ENCODE measurements at regions not wholly inside any gene's neighbourhood (a gene's known extent, or its start where the extent isn't known, plus 50 kb on each side); places are given as distances from the start of the nearest gene placed in this dataset.

- ATAC-seq (ENCODE audit: low FRiP score) (no peak), DNase-seq (ENCODE audit: low spot score) (no peak)
- no peak for TF ChIP-seq CTCF (IDR thresholded peaks at IDR 0.05)
Observed at GRCh38 chr5:30693326-30693725, 500.2 kb upstream of the CDH6 start.

GRCh38 chr5:30690931-30691330, 502.6 kb upstream of the CDH6 start:
- no peak for ATAC-seq (ENCODE audit: low FRiP score)
- no peak for DNase-seq (ENCODE audit: low spot score)
- no peak for TF ChIP-seq CTCF (IDR thresholded peaks at IDR 0.05)

GRCh38 chr5:30687461-30687860, 506.0 kb upstream of the CDH6 start:
- TF ChIP-seq CTCF (IDR thresholded peaks at IDR 0.05): no peak
- no peak for DNase-seq (ENCODE audit: low spot score)
- no peak for ATAC-seq (ENCODE audit: low FRiP score)

GRCh38 chr5:30686530-30686929, 507.0 kb upstream of the CDH6 start:
- no peak for ATAC-seq (ENCODE audit: low FRiP score)
- DNase-seq (ENCODE audit: low spot score): no peak
- TF ChIP-seq CTCF (IDR thresholded peaks at IDR 0.05): no peak

- no peak for DNase-seq (ENCODE audit: low spot score)
- no peak for TF ChIP-seq CTCF (IDR thresholded peaks at IDR 0.05)
- no peak for ATAC-seq (ENCODE audit: low FRiP score)
Observed at GRCh38 chr5:30676223-30676840, 517.2 kb upstream of the CDH6 start.

GRCh38 chr5:30667293-30667692, 526.2 kb upstream of the CDH6 start:
- ATAC-seq (ENCODE audit: low FRiP score): no peak
- TF ChIP-seq CTCF (IDR thresholded peaks at IDR 0.05): no peak
- no peak for DNase-seq (ENCODE audit: low spot score)

- no peak for DNase-seq (ENCODE audit: low spot score)
- no peak for TF ChIP-seq CTCF (IDR thresholded peaks at IDR 0.05)
- ATAC-seq (ENCODE audit: low FRiP score): no peak
Observed at GRCh38 chr5:30663536-30663935, 530.0 kb upstream of the CDH6 start.
